GM19035 (cell line): ENCODE measurements at regions not wholly inside any gene's neighbourhood (a gene's known extent, or its start where the extent isn't known, plus 50 kb on each side); places are given as distances from the start of the nearest gene placed in this dataset.

ENCODE experiments used
- ATAC-seq: cut with Tn5 transposase; IDR thresholded peaks from one replicate; pipeline ENCODE4 v1.9.1; 2021; ENCODE audit not compliant: unreplicated experiment

GRCh38 chr13:91112201-91112923, 235.1 kb upstream of the MIR17HG start:
- no peak for ATAC-seq

GRCh38 chr13:91112924-91113277, 234.6 kb upstream of the MIR17HG start:
- ATAC-seq: no peak

- ATAC-seq: no peak
Observed at GRCh38 chr13:91115776-91116175, 231.7 kb upstream of the MIR17HG start.

- no peak for ATAC-seq
Observed at GRCh38 chr13:91117351-91117750, 230.1 kb upstream of the MIR17HG start.

- no peak for ATAC-seq
Observed at GRCh38 chr13:91119643-91120042, 227.8 kb upstream of the MIR17HG start.

GRCh38 chr13:91122766-91123165, 224.7 kb upstream of the MIR17HG start:
- no peak for ATAC-seq

- ATAC-seq: no peak
Observed at GRCh38 chr13:91123456-91124127, 223.9 kb upstream of the MIR17HG start.

- ATAC-seq: no peak
Observed at GRCh38 chr13:91126806-91127205, 220.7 kb upstream of the MIR17HG start.

GRCh38 chr13:91127995-91128394, 219.5 kb upstream of the MIR17HG start:
- no peak for ATAC-seq

GRCh38 chr13:91132381-91132780, 215.1 kb upstream of the MIR17HG start:
- no peak for ATAC-seq

GRCh38 chr13:91132786-91133185, 214.7 kb upstream of the MIR17HG start:
- no peak for ATAC-seq

GRCh38 chr13:91133941-91134802, 213.3 kb upstream of the MIR17HG start:
- ATAC-seq: peak; percentile 80

GRCh38 chr13:91134803-91135184, 212.7 kb upstream of the MIR17HG start:
- no peak for ATAC-seq

GRCh38 chr13:91135376-91135775, 212.1 kb upstream of the MIR17HG start:
- no peak for ATAC-seq

- no peak for ATAC-seq
Observed at GRCh38 chr13:91135968-91136367, 211.5 kb upstream of the MIR17HG start.

- ATAC-seq: no peak
Observed at GRCh38 chr13:91136806-91137205, 210.7 kb upstream of the MIR17HG start.

GRCh38 chr13:91139232-91139631, 208.3 kb upstream of the MIR17HG start:
- ATAC-seq: no peak

GRCh38 chr13:91141543-91142061, 205.9 kb upstream of the MIR17HG start:
- no peak for ATAC-seq

GRCh38 chr13:91142572-91142971, 204.9 kb upstream of the MIR17HG start:
- no peak for ATAC-seq

GRCh38 chr13:91144054-91144453, 203.4 kb upstream of the MIR17HG start:
- no peak for ATAC-seq

GRCh38 chr13:91144486-91144885, 203.0 kb upstream of the MIR17HG start:
- ATAC-seq: no peak
